Epithelial cell of proximal tubule (primary cell): ENCODE measurements at regions not wholly inside any gene's neighbourhood (a gene's known extent, or its start where the extent isn't known, plus 50 kb on each side); places are given as distances from the start of the nearest gene placed in this dataset.

Experiments used
- DNase-seq: peaks from one replicate; pipeline ENCODE4 v3.0.0-alpha.2; 2011; ENCODE audit warnings: low read depth
- H3K4me3 ChIP-seq: 2 replicates; pipeline ENCODE4 v1.5.1; 2011; ENCODE audit warnings: low read depth, mild to moderate bottlenecking, low read length
- TF ChIP-seq, protein P1 (sequence below): conservative IDR thresholded peaks from 2 replicates; pipeline ENCODE4 v1.5.1; 2012; ENCODE audit warnings: low read depth, mild to moderate bottlenecking, low read length

DNA sequence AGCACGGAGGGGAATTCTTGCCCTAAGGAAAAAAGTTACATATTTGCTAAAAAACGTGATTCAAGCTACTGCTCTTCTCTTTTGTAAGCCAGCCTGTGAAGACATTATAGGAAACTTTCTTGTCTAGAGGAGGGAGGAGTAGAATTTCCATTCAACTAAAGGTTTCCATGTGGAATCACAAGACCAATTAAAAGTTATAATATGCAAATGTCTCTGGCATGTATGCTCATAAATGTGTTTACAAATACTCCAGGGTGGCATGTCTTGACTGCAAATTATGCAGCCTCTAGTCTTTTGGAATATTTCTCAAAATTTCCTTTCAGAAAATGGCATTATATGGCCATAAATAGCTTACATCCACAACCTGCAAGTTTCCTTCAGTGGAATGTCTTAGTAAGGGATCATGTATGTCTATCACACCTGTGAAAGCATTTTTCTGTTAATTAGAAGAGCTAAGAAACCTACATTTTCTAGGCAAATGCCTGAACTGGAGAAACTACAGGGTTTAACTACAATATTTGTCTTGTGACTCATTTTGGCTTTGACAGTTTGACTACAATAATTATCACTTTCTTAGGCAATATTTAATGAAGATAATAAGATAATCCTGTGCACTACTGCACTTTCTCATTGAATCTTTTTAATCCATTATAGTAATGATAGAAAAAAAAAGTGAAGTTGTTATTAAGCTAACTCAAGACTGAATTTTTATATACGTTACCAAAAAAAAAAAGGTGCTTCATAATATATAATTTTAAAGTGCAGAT, 111.1 kb upstream of the C10orf90 start:
- H3K4me3 ChIP-seq: no peak overlapping the region
- DNase-seq: no peak
- TF ChIP-seq, protein P1, sequence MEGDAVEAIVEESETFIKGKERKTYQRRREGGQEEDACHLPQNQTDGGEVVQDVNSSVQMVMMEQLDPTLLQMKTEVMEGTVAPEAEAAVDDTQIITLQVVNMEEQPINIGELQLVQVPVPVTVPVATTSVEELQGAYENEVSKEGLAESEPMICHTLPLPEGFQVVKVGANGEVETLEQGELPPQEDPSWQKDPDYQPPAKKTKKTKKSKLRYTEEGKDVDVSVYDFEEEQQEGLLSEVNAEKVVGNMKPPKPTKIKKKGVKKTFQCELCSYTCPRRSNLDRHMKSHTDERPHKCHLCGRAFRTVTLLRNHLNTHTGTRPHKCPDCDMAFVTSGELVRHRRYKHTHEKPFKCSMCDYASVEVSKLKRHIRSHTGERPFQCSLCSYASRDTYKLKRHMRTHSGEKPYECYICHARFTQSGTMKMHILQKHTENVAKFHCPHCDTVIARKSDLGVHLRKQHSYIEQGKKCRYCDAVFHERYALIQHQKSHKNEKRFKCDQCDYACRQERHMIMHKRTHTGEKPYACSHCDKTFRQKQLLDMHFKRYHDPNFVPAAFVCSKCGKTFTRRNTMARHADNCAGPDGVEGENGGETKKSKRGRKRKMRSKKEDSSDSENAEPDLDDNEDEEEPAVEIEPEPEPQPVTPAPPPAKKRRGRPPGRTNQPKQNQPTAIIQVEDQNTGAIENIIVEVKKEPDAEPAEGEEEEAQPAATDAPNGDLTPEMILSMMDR: no peak

DNA sequence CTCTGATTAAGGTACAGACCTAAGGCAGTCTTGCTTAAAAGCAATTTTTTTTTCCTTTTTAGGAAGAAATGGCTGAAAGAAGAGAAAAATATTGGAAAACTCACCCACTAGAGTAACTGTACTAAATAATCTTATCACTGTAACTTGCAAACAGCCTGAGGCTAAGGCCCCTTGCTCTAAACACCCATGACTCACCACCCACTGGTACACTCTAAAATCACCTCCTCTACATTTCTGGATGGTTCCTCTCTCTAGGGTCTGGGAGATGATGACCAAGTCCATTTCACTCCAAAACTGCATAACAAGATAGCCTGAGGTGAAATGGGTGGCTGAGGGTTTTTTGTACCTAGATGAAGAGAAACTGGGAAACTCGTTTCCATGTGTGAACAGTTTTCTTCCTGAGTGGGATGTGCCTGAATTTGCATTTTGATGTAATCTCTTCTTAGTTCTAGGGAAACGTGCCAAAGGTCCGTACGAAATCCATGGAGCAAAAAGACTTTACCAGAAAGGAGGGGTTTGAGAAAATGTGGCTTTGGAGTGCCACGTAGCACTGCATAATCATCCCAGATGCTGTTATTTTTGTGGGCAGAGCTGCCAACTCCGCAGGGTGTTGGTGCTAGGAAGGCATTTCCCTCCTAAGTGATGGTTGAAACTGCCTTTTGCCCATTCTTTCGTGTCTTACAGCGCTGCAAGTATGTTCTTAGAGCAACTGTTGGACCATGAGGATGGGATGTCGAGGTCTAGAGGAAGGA, 113.5 kb upstream of the C10orf90 start:
- no peak for DNase-seq
- TF ChIP-seq, protein P1: no peak
- H3K4me3 ChIP-seq: no peak overlapping the region

DNA sequence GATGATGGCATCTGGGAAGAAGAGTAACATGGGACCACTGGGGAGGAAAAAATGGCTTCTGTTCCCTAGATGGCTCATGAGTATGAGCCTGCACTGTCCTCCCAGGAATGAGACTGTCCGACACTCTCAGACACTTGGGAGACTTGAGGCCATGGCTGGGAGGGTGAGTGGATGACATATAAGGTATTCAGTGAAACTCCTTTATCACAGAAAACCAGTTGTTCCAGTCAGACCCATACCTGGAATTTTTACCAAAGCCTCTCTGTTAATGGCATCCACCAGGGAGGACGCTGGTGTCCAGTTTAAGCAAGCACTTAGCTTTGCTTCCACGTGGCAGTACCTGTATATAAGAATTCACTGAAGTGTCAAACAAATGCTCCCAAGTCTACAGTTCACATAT, 116.7 kb upstream of the C10orf90 start:
- no peak overlapping the region for H3K4me3 ChIP-seq
- DNase-seq: no peak
- TF ChIP-seq, protein P1: no peak

DNA sequence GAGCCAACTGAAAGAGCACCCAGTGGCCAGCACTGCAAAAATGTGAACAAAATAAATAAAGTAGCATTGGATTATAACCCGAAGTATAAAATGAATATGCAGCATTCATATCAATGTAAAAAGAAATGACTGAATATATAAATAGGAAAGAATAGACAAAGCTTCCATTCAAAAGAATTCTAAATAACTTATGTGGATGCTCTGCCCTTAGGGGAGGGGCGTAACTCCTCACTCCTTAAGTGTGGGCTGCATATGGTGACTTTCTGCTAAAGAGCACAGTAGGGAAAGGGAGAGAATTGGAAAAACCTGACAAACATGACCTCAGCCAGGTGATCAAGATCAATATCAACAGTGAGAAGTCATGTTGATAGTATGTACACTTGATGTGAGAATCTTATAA, 109.9 kb upstream of the DOCK1 start:
- no peak for DNase-seq
- H3K4me3 ChIP-seq: no peak overlapping the region
- TF ChIP-seq, protein P1: no peak

DNA sequence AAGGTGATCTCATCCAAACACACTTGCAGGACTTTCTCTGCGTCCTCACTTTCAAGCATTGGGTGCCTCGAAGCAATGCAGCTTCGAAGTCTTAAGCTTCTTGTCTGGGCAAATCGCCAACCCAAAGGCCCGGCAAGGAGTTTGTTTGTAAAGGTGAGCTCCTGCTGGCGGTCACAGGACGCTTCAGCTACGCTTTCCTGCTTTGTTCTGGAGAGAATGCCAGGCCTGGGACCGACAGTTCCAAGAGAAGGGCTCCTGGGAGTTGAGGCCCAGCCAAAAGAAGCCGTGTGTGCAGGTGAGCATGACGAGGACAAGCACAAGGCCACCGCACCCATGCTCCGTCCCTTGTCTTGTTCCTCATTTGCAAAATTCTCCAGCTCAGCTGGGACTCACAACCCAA, 106.6 kb upstream of the DOCK1 start:
- peak; percentile 4 for DNase-seq
- H3K4me3 ChIP-seq: no peak overlapping the region
- TF ChIP-seq, protein P1: peak; percentile 7

DNA sequence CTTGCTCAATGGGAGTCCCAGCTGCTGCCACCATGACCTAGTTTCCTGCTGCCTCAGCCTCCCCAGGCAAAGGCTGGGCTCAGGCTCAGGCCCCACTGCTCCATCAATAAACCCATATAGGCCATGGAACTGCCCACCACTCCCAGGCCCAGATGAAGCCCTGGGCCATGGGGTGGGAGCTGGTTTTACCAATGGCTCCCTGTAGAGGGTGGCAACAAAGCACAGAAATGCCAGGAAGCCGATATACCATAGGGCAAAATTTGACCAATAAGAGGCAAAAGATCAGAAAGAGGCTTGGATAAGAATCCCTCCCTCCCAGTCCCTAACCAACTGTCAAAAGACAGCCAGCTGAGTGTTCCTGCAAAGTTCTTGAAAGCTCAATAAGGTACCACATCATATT, 101.8 kb upstream of the DOCK1 start:
- no peak overlapping the region for H3K4me3 ChIP-seq
- TF ChIP-seq, protein P1: no peak
- DNase-seq: no peak

DNA sequence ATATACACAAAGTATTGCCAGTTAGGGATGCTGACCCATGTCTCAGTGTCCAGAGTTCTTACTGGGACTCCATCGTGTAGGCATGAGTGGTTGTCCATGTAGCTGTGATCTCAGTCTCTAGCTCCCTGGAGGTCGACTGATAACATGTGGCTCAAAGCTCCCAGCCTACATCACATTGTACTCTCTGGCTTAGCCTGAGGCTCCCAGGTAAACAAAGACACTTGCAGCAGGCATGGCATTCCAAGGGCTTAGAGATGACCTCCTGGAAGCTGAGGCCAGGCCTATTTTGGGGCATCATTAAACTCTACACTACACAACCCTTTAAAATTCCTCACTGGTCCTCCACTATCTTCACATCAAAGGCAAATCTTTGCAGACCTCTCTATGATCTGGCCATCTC, 100.8 kb upstream of the DOCK1 start:
- TF ChIP-seq, protein P1: no peak
- no peak for DNase-seq
- no peak overlapping the region for H3K4me3 ChIP-seq
